PC-9 (cell line): ENCODE measurements at regions not wholly inside any gene's neighbourhood (a gene's known extent, or its start where the extent isn't known, plus 50 kb on each side); places are given as distances from the start of the nearest gene placed in this dataset.

ENCODE experiments used
- BruUV-seq: library from RNA; stranded (reverse); fragments of 400-500 nt; replicated peaks from 2 replicates; lab custom pipeline; 2021; lab: Mats Ljungman, UMichigan
- CTCF ChIA-PET: fragments of 300-600 bp; sonication (Branson Sonifier 250); formaldehyde crosslinking; loops from one replicate; lab custom pipeline; 2022; ENCODE audit warnings: antibody characterized with exemption; lab: Charles Lee
- POLR2A ChIA-PET: fragments of 300-600 bp; sonication (Branson Sonifier 250); formaldehyde crosslinking; loops from one replicate; lab custom pipeline; 2022; ENCODE audit warnings: antibody characterized with exemption; ENCODE audit not compliant: unreplicated experiment; lab: Charles Lee
- DNase-seq, 2 experiments: peaks; one replicate each; pipeline versions ENCODE4 v3.0.0 to v3.0.0-alpha.2; 2015 to 2022; ENCODE audit warnings: mixed read lengths in 1 of 2
- H2AFZ ChIP-seq: fragments of 200-600 bp; sonication (generic); 2 replicates; pipeline ENCODE4 v1.8.1; 2017; ENCODE audit warnings: antibody characterized with exemption
- H3F3A ChIP-seq: fragments of 200-600 bp; sonication (generic); 2 replicates; pipeline ENCODE4 v1.8.1; 2017; ENCODE audit warnings: antibody characterized with exemption, mild to moderate bottlenecking, low read depth; ENCODE audit not compliant: insufficient read depth
- H3K27ac ChIP-seq: fragments of 200-600 bp; sonication (generic); 2 replicates; pipeline ENCODE4 v1.6.1; 2016; ENCODE audit warnings: mixed run types
- H3K27me3 ChIP-seq: fragments of 200-600 bp; sonication (generic); 2 replicates; pipeline ENCODE4 v1.6.1; 2016; ENCODE audit warnings: low read depth, mixed run types; ENCODE audit not compliant: insufficient read depth
- H3K36me3 ChIP-seq: fragments of 200-600 bp; sonication (generic); 2 replicates; pipeline ENCODE4 v1.6.1; 2016; ENCODE audit warnings: low read depth, mixed run types
- H3K4me1 ChIP-seq: fragments of 200-600 bp; sonication (generic); replicated peaks from 2 replicates; pipeline ENCODE4 v1.6.1; 2016; ENCODE audit warnings: mixed run types; ENCODE audit not compliant: insufficient read depth
- H3K4me2 ChIP-seq: fragments of 200-600 bp; sonication (generic); 2 replicates; pipeline ENCODE4 v1.6.1; 2017; ENCODE audit warnings: mixed run types
- H3K4me3 ChIP-seq: fragments of 200-600 bp; sonication (generic); 2 replicates; pipeline ENCODE4 v1.6.1; 2016; ENCODE audit warnings: mixed run types
- H3K79me2 ChIP-seq: fragments of 200-600 bp; sonication (generic); 2 replicates; pipeline ENCODE4 v1.6.1; 2017; ENCODE audit warnings: low read depth, mixed run types
- H3K9me2 ChIP-seq: fragments of 200-600 bp; sonication (generic); 2 replicates; pipeline ENCODE4 v1.8.1; 2017; ENCODE audit warnings: mild to moderate bottlenecking; ENCODE audit not compliant: insufficient read depth
- H3K9me3 ChIP-seq: fragments of 200-600 bp; sonication (generic); 2 replicates; pipeline ENCODE4 v1.8.1; 2016; ENCODE audit warnings: low read depth; ENCODE audit not compliant: insufficient read depth
- H4K20me1 ChIP-seq: fragments of 200-600 bp; sonication (generic); 2 replicates; pipeline ENCODE4 v1.8.1; 2017; ENCODE audit not compliant: insufficient read depth
- EZH2 ChIP-seq: fragments of 200-600 bp; sonication (generic); IDR thresholded peaks from 2 replicates; pipeline ENCODE4 v1.8.0; 2017; ENCODE audit warnings: antibody characterized with exemption, low read depth
- intact Hi-C: fragments of 100-400 bp; cut with micrococcal nuclease; formaldehyde crosslinking; loops from one replicate; pipeline ENCODE4 v1.10.0; 2022; ENCODE audit not compliant: unreplicated experiment
- TF ChIP-seq, protein P1 (sequence below): fragments of 200-600 bp; sonication (generic); conservative IDR thresholded peaks from 2 replicates; pipeline ENCODE4 v1.6.1; 2017; ENCODE audit warnings: mixed run types, antibody characterized with exemption, mild to moderate bottlenecking, moderate library complexity

GRCh38 chr12:63212316-63212715 is 61.3 kb upstream of the AVPR1A start:
- Histone ChIP-seq H3K79me2 (no peaks in the 10 kb centered on the region), H3K27ac (no peak overlapping the region), H3K4me1 (no peaks in the 10 kb centered on the region), H3K36me3 (no peaks in the 10 kb centered on the region), H3K27me3 (no peaks in the 10 kb centered on the region), H3K9me3 (no peaks in the 10 kb centered on the region), H4K20me1 (no peaks in the 10 kb centered on the region), H3K9me2 (no peaks in the 10 kb centered on the region; the same call in 1 of the 2 replicates), H3F3A (no peaks in the 10 kb centered on the region), H3K4me3 (no peak overlapping the region), H2AFZ (no peak overlapping the region), H3K4me2 (no peak overlapping the region)
- no TSS peak for BruUV-seq
- no peak for DNase-seq
- ChIA-PET CTCF (no interaction called here), POLR2A (no interaction called here)
- intact Hi-C loops, result no loop called here
- TF ChIP-seq EZH2, result no peak
- TF ChIP-seq, protein P1, sequence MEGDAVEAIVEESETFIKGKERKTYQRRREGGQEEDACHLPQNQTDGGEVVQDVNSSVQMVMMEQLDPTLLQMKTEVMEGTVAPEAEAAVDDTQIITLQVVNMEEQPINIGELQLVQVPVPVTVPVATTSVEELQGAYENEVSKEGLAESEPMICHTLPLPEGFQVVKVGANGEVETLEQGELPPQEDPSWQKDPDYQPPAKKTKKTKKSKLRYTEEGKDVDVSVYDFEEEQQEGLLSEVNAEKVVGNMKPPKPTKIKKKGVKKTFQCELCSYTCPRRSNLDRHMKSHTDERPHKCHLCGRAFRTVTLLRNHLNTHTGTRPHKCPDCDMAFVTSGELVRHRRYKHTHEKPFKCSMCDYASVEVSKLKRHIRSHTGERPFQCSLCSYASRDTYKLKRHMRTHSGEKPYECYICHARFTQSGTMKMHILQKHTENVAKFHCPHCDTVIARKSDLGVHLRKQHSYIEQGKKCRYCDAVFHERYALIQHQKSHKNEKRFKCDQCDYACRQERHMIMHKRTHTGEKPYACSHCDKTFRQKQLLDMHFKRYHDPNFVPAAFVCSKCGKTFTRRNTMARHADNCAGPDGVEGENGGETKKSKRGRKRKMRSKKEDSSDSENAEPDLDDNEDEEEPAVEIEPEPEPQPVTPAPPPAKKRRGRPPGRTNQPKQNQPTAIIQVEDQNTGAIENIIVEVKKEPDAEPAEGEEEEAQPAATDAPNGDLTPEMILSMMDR, result no peak

GRCh38 chr12:63208956-63209355 is 58.0 kb upstream of the AVPR1A start:
- Histone ChIP-seq H2AFZ (no peak overlapping the region), H3K27me3 (no peaks in the 10 kb centered on the region), H3K9me3 (no peaks in the 10 kb centered on the region), H3K36me3 (no peaks in the 10 kb centered on the region), H3F3A (no peaks in the 10 kb centered on the region), H3K4me1 (no peaks in the 10 kb centered on the region), H3K4me3 (no peak overlapping the region), H3K4me2 (no peak overlapping the region), H4K20me1 (no peaks in the 10 kb centered on the region), H3K79me2 (no peaks in the 10 kb centered on the region), H3K9me2 (no peaks in the 10 kb centered on the region; the same call in 1 of the 2 replicates), H3K27ac (no peak overlapping the region)
- POLR2A ChIA-PET, result no interaction called here
- TF ChIP-seq, protein P1, result no peak
- no peak for TF ChIP-seq EZH2
- DNase-seq, result no peak
- CTCF ChIA-PET, result no interaction called here
- intact Hi-C loops, result no loop called here
- BruUV-seq, result no TSS peak

DNA sequence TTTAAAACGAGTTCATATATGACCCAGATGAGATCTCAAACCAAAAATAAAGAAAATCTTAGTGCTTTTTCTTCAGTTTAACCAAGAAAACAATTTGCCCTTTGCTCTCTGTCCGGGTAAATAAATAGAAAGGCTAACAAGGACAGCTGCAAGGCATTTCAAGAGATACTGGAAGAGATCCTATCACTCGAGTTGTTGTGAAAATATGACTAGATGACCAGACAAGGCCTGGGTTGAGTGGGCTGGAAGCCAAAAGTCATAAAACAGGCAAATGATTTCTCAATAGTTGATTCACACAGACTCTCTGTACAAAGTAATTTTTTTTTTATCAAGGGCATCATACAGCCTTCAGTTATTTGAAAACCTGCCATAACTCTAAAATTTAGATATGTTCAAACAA is 55.9 kb upstream of the AVPR1A start:
- Histone ChIP-seq H3K27ac (no peak overlapping the region), H3K4me2 (no peak overlapping the region), H3K4me3 (no peak overlapping the region), H2AFZ (no peak overlapping the region), H3F3A (no peaks in the 10 kb centered on the region), H3K9me3 (no peaks in the 10 kb centered on the region), H3K9me2 (no peaks in the 10 kb centered on the region; the same call in 1 of the 2 replicates), H3K36me3 (no peaks in the 10 kb centered on the region), H3K27me3 (no peaks in the 10 kb centered on the region), H4K20me1 (no peaks in the 10 kb centered on the region), H3K79me2 (no peaks in the 10 kb centered on the region), H3K4me1 (no peaks in the 10 kb centered on the region)
- ChIA-PET CTCF (no interaction called here), POLR2A (no interaction called here)
- no peak for TF ChIP-seq EZH2
- TF ChIP-seq, protein P1, result no peak
- DNase-seq, result no peak
- intact Hi-C loops, result no loop called here
- BruUV-seq, result no TSS peak
